ENCODE measurements at regions not wholly inside any gene's neighbourhood (a gene's known extent, or its start where the extent isn't known, plus 50 kb on each side); places are given as distances from the start of the nearest gene placed in this dataset.

GRCh38 chr17:27968206-27968732 lies 74.2 kb upstream of the NLK start (continued):
- no peak for TF ChIP-seq ATF3 (IDR thresholded peaks at IDR 0.05; ENCODE audit: insufficient read depth, low read depth, low read length)
- no peak for TF ChIP-seq ZNF274 (IDR thresholded peaks at IDR 0.05; ENCODE audit: borderline replicate concordance, extremely low read depth, low read length)
- TF ChIP-seq ATF2 (IDR thresholded peaks at IDR 0.05; ENCODE audit: low read length) = no peak
- TF ChIP-seq SAP30 (IDR thresholded peaks at IDR 0.05; ENCODE audit: insufficient read depth, insufficient replicate concordance, low read length) = no peak
- no peak for TF ChIP-seq BRCA1 (IDR thresholded peaks at IDR 0.05; ENCODE audit: low read depth, low read length)
- TF ChIP-seq CBX5 (IDR thresholded peaks at IDR 0.05; ENCODE audit: low read depth, low read length) = no peak
- no peak for TF ChIP-seq TAF1 (IDR thresholded peaks at IDR 0.05; ENCODE audit: low read depth, low read length)
- TF ChIP-seq RBBP5 (IDR thresholded peaks at IDR 0.05; ENCODE audit: borderline replicate concordance, low read depth, low read length) = no peak
